Spleen (tissue), 11 donors: ENCODE measurements at regions not wholly inside any gene's neighbourhood (a gene's known extent, or its start where the extent isn't known, plus 50 kb on each side); places are given as distances from the start of the nearest gene placed in this dataset.

Experiments
- DNase-seq: peaks from one replicate; pipeline ENCODE4 v3.0.0-alpha.2; 2020
- H3K27ac ChIP-seq, 8 donors: fragments of 200-600 bp; sonication (generic) in 7 of 8; 1 replicate in 4 of 8; 2 replicates in 4 of 8; pipeline versions ENCODE4 v1.5.0 to v1.8.0; 2016 to 2021; ENCODE audit warnings: inconsistent platforms in 4 of 8, mild to moderate bottlenecking in 4 of 8, moderate library complexity in 1 of 8
- H3K27me3 ChIP-seq, 7 donors: fragments of 200-600 bp; sonication (generic) in 6 of 7; replicated peaks in 1 of 7; 1 replicate in 4 of 7; 2 replicates in 3 of 7; pipeline versions ENCODE4 v1.5.0 to v1.8.0; 2016 to 2021; ENCODE audit warnings: inconsistent platforms in 3 of 7, mild to moderate bottlenecking in 1 of 7
- H3K36me3 ChIP-seq, 6 donors: fragments of 200-600 bp; sonication (generic) in 5 of 6; 1 replicate in 4 of 6; 2 replicates in 2 of 6; pipeline versions ENCODE4 v1.5.0 to v1.8.0; 2016 to 2021; ENCODE audit warnings: inconsistent platforms in 2 of 6
- H3K4me1 ChIP-seq, 6 donors: fragments of 200-600 bp; sonication (generic) in 5 of 6; 1 replicate in 3 of 6; 2 replicates in 3 of 6; pipeline versions ENCODE4 v1.5.0 to v1.8.0; 2016 to 2021; ENCODE audit warnings: inconsistent platforms in 3 of 6
- H3K4me3 ChIP-seq, 8 donors: fragments of 200-600 bp; sonication (generic) in 7 of 8; 1 replicate in 4 of 8; 2 replicates in 4 of 8; pipeline versions ENCODE4 v1.5.0 to v1.8.0; 2016 to 2021; ENCODE audit warnings: inconsistent platforms in 4 of 8, mild to moderate bottlenecking in 4 of 8, moderate library complexity in 2 of 8
- H3K9me3 ChIP-seq, 8 donors: fragments of 200-600 bp; sonication (generic) in 7 of 8; 1 replicate in 4 of 8; 2 replicates in 4 of 8; pipeline versions ENCODE4 v1.5.0 to v1.8.0; 2016 to 2021; ENCODE audit warnings: inconsistent platforms in 4 of 8
- POLR2A ChIP-seq, 3 donors: fragments of 450-650 bp; IDR thresholded peaks; one replicate each; pipeline ENCODE4 v1.5.1; 2017; ENCODE audit warnings: antibody characterized with exemption in 3 of 3, mild to moderate bottlenecking in 1 of 3
- POLR2AphosphoS5 ChIP-seq, 3 donors: sonication (generic); formaldehyde crosslinking; IDR thresholded peaks; one replicate each; pipeline ENCODE4 v1.5.1; 2017; ENCODE audit warnings: antibody characterized with exemption in 3 of 3
- WGBS, 5 donors: extraction: QIAGEN DNeasy Blood & Tissue Kit in 3 of 5; methylation state at CpG; one replicate each; pipeline versions ENCODE4 v1.1.5 to v1.1.7; 2013 to 2018; 5-methylcytosine and 5-hydroxymethylcytosine counted together
- intact Hi-C: fragments of 100-400 bp; cut with DNase I; formaldehyde crosslinking; loops from one replicate; pipeline ENCODE4 v1.15.0; 2023; ENCODE audit warnings: low total_unique reads
- TF ChIP-seq, protein P1 (sequence below), 11 experiments: fragments of 200-600 bp in 7 of 11; fragments of 450-650 bp in 4 of 11; sonication (generic) in 4 of 11; IDR thresholded peaks in 8 of 11; conservative IDR thresholded peaks in 3 of 11; 1 replicate in 7 of 11; 2 replicates in 4 of 11; pipeline versions ENCODE4 v1.4.0 to v1.8.0; 2016 to 2021; ENCODE audit warnings: antibody characterized with exemption in 11 of 11, inconsistent platforms in 4 of 11, mild to moderate bottlenecking in 1 of 11
- donor health status: healthy with polysubstance abuse.
- donor health status: DM: no; HTN: no; CAD: no; lungs with moderate emphysema.
- donor health status: DM: no; HTN: no; CAD: no.
- donor health status: Bipolar disorder and iron deficiency.
- donor health status: healthy.
- donor health status: DM: no; HTN: no; CAD: no.
- donor health status: DM: yes; HTN: yes; CAD: no.

DNA sequence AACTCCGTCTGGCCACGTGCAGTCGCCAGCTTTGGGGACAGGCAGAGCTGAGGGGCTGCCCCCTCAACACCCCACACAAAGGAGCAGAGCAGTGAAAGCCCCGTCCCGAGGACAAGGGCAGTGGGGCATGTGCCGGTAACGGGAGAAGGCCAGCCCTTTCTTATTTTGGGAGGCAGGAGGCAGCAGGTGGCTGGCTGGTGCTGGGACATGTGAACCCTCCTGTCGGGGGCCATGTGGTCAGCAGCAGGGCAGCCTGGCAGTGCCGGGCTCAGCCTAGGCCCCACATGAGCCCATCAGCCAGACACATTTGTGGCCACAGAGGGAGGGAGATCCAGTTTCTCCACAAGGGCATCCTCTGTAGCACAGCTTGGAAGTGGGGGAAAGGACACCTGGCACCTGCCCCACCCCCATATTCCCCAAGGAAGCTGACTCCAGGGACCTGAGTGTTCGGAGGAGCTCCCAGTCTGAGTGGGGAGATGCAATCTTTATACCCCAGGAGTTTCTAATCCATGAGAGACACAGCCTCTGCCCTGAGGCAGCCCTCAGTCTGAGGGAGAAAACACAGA, 137.6 kb downstream of the MRPL14 start:
- DNase-seq = no peak
- TF ChIP-seq, protein P1, sequence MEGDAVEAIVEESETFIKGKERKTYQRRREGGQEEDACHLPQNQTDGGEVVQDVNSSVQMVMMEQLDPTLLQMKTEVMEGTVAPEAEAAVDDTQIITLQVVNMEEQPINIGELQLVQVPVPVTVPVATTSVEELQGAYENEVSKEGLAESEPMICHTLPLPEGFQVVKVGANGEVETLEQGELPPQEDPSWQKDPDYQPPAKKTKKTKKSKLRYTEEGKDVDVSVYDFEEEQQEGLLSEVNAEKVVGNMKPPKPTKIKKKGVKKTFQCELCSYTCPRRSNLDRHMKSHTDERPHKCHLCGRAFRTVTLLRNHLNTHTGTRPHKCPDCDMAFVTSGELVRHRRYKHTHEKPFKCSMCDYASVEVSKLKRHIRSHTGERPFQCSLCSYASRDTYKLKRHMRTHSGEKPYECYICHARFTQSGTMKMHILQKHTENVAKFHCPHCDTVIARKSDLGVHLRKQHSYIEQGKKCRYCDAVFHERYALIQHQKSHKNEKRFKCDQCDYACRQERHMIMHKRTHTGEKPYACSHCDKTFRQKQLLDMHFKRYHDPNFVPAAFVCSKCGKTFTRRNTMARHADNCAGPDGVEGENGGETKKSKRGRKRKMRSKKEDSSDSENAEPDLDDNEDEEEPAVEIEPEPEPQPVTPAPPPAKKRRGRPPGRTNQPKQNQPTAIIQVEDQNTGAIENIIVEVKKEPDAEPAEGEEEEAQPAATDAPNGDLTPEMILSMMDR (IDR thresholded peaks at IDR 0.05 in 8 of 11, conservative IDR thresholded peaks at IDR 0.05 in 3 of 11) = no peak
- TF ChIP-seq POLR2A (IDR thresholded peaks at IDR 0.05) (no peak), POLR2AphosphoS5 (IDR thresholded peaks at IDR 0.05) (no peak)
- 65 to 92% (median 86%) methylated on average over 4 to 10 of the region's 10 CpGs for WGBS, 5 donors
- Histone ChIP-seq H3K4me3 (no peak overlapping the region), H3K4me1 (no peaks in the 10 kb centered on the region), H3K27ac (no peak overlapping the region), H3K36me3 (no peaks in the 10 kb centered on the region), H3K9me3 (no peaks in the 10 kb centered on the region), H3K27me3 (peaks cover 0 to 30% (median 0%) of the 10 kb centered on the region in 7 donors)
- intact Hi-C loops = no loop called here

- intact Hi-C loops = no loop called here
- no peaks in the 10 kb centered on the region for H3K4me1 ChIP-seq
- no peaks in the 10 kb centered on the region for H3K36me3 ChIP-seq
- DNase-seq = no peak
- H3K27ac ChIP-seq = no peak overlapping the region
- H3K4me3 ChIP-seq = no peak overlapping the region
- 80 to 92% (median 84%) methylated on average over 3 of the region's 3 CpGs for WGBS, 5 donors
- no peak for TF ChIP-seq POLR2A (IDR thresholded peaks at IDR 0.05)
- TF ChIP-seq POLR2AphosphoS5 (IDR thresholded peaks at IDR 0.05) = no peak
- TF ChIP-seq, protein P1 (IDR thresholded peaks at IDR 0.05 in 8 of 11, conservative IDR thresholded peaks at IDR 0.05 in 3 of 11) = no peak
- H3K9me3 ChIP-seq = no peaks in the 10 kb centered on the region
- peaks cover 0 to 30% (median 0%) of the 10 kb centered on the region in 7 donors for H3K27me3 ChIP-seq
These were observed 138.5 kb downstream of the MRPL14 start for GRCh38 chr6:43988801-43989200.

GRCh38 chr6:43987838-43988439, 139.3 kb downstream of the MRPL14 start:
- 76 to 97% (median 91%) methylated on average over 4 to 7 of the region's 7 CpGs for WGBS, 5 donors
- H3K27me3 ChIP-seq = peaks cover 0 to 30% (median 0%) of the 10 kb centered on the region in 7 donors
- intact Hi-C loops = no loop called here
- no peak for DNase-seq
- H3K27ac ChIP-seq = no peak overlapping the region
- H3K4me1 ChIP-seq = no peaks in the 10 kb centered on the region
- H3K36me3 ChIP-seq = no peaks in the 10 kb centered on the region
- no peak for TF ChIP-seq POLR2AphosphoS5 (IDR thresholded peaks at IDR 0.05)
- TF ChIP-seq, protein P1 (IDR thresholded peaks at IDR 0.05 in 8 of 11, conservative IDR thresholded peaks at IDR 0.05 in 3 of 11) = no peak
- no peak for TF ChIP-seq POLR2A (IDR thresholded peaks at IDR 0.05)
- no peak overlapping the region for H3K4me3 ChIP-seq
- H3K9me3 ChIP-seq = no peaks in the 10 kb centered on the region

- TF ChIP-seq POLR2A (IDR thresholded peaks at IDR 0.05) = no peak
- DNase-seq = no peak
- intact Hi-C loops = no loop called here
- H3K4me3 ChIP-seq = no peak overlapping the region
- peaks cover 0 to 13% (median 0%) of the 10 kb centered on the region in 6 donors for H3K4me1 ChIP-seq
- H3K27ac ChIP-seq = no peak overlapping the region
- no peaks in the 10 kb centered on the region for H3K36me3 ChIP-seq
- no peaks in the 10 kb centered on the region for H3K9me3 ChIP-seq
- H3K27me3 ChIP-seq = peaks cover 0 to 30% (median 0%) of the 10 kb centered on the region in 7 donors
- WGBS, 5 donors = 78 to 95% (median 92%) methylated on average over 6 to 7 of the region's 7 CpGs
These were observed 141.0 kb downstream of the MRPL14 start for GRCh38 chr6:43986177-43986825.
